ENCODE measurements at regions not wholly inside any gene's neighbourhood (a gene's known extent, or its start where the extent isn't known, plus 50 kb on each side); places are given as distances from the start of the nearest gene placed in this dataset.

- TF ChIP-seq YY1 (IDR thresholded peaks at IDR 0.05; ENCODE audit: insufficient read depth, insufficient read length) = no peak
- TF ChIP-seq ZNF274 (IDR thresholded peaks at IDR 0.05; ENCODE audit: low read depth, low read length) = no peak
Measured at GRCh38 chr7:35430547-35431153, 176.8 kb upstream of the TBX20 start.

Measured in NT2/D1 (cell line).